ENCODE measurements at regions not wholly inside any gene's neighbourhood (a gene's known extent, or its start where the extent isn't known, plus 50 kb on each side); places are given as distances from the start of the nearest gene placed in this dataset.

- POLR2A ChIA-PET = no interaction called here
- no peak for DNase-seq
- no peak for ATAC-seq (ENCODE audit: low read depth)
Observed at GRCh38 chr11:122259195-122259821, 143.3 kb upstream of the BLID start.

GRCh38 chr11:122258446-122259194 lies 142.6 kb upstream of the BLID start:
- Mint-ChIP-seq H3K27ac (no peak overlapping the region), H3K9me3 (no peaks in the 10 kb centered on the region), H3K4me1 (no peaks in the 10 kb centered on the region), H3K27me3 (peaks cover 4% of the 10 kb centered on the region), H3K36me3 (no peaks in the 10 kb centered on the region), H3K4me3 (no peak overlapping the region)
- ATAC-seq (ENCODE audit: low read depth) = no peak
- POLR2A ChIA-PET = no interaction called here
- no peak for DNase-seq

More at GRCh38 chr11:122259195-122259821, 143.3 kb upstream of the BLID start:
- no peaks in the 10 kb centered on the region for H3K36me3 Mint-ChIP-seq
- H3K27me3 Mint-ChIP-seq = peaks cover 4% of the 10 kb centered on the region
- H3K4me3 Mint-ChIP-seq = no peak overlapping the region
- H3K9me3 Mint-ChIP-seq = no peaks in the 10 kb centered on the region
- H3K4me1 Mint-ChIP-seq = no peaks in the 10 kb centered on the region
- H3K27ac Mint-ChIP-seq = no peak overlapping the region

DNA sequence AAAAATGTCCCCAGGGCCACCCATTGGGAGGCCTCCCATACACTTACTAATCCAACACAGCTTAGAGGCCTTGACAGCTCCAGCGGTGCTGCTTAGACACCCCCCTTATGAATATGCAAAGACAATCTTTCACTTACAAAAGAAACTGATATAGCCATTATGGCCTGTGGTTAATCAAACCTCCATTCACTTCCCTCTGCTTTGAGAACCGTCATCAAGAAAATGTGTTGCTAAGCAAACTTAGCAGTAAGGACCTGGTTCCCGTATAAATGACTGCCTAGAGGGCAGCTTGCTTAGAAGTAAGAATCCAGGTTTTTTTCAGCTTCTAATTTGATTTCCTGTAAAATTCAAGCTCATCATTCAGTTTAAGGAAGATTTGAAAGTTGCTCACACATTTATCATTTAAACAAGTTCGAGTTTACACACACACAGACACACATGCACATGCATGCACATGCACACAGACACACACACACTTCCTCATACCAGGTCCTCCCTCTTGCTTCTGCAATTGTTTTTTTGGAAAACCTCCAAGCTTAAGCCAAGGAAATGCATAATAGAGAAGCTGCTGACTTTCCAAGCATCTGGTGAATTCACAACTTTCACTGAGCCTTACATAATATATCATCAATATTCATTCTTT lies 137.7 kb upstream of the BLID start:
- Mint-ChIP-seq H3K4me3 (no peak overlapping the region), H3K9me3 (no peaks in the 10 kb centered on the region), H3K4me1 (no peaks in the 10 kb centered on the region), H3K27me3 (peaks cover 7% of the 10 kb centered on the region), H3K36me3 (no peaks in the 10 kb centered on the region), H3K27ac (no peak overlapping the region)
- POLR2A ChIA-PET = interaction anchor here (0.7 kb wide), 1 partner anchor 12 kb away, joined by 5 read pairs; no protein-coding TSS in a partner anchor
- ATAC-seq (ENCODE audit: low read depth) = no peak
- no peak for DNase-seq

DNA sequence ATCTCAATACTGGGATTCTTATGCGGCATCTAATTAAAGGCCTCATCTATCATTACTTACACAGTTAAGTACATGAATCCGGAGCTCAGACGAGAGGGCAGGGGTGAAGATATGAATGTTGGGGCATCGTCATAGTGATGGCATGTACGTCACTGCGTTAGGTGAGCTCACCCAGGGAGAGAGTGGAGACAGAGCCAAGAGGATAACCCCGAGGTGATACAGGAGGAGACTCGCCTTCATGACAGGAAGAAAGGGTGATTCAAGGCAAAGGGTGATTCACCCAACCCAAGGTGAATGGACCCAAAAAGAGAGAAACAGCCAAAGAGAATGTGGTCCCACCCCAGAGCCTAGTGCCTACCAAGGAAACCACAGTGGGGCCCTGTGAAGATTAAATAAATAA lies 132.9 kb upstream of the BLID start:
- ATAC-seq (ENCODE audit: low read depth) (no peak), DNase-seq (no peak)
- Mint-ChIP-seq H3K4me3 (no peak overlapping the region), H3K4me1 (no peaks in the 10 kb centered on the region), H3K27me3 (peaks cover 3% of the 10 kb centered on the region), H3K9me3 (no peaks in the 10 kb centered on the region), H3K27ac (no peak overlapping the region), H3K36me3 (no peaks in the 10 kb centered on the region)
- POLR2A ChIA-PET = no interaction called here

- Mint-ChIP-seq H3K9me3 (no peaks in the 10 kb centered on the region), H3K27ac (no peak overlapping the region), H3K4me1 (no peaks in the 10 kb centered on the region), H3K27me3 (no peaks in the 10 kb centered on the region), H3K4me3 (no peak overlapping the region), H3K36me3 (no peaks in the 10 kb centered on the region)
- ATAC-seq (ENCODE audit: low read depth) (no peak), DNase-seq (no peak)
- POLR2A ChIA-PET = no interaction called here
Observed at GRCh38 chr11:122248131-122248530, 132.1 kb upstream of the BLID start.

GRCh38 chr11:122246874-122247273 lies 130.9 kb upstream of the BLID start:
- no peak overlapping the region for H3K4me3 Mint-ChIP-seq
- no peaks in the 10 kb centered on the region for H3K9me3 Mint-ChIP-seq
- no peaks in the 10 kb centered on the region for H3K36me3 Mint-ChIP-seq
- no peaks in the 10 kb centered on the region for H3K27me3 Mint-ChIP-seq
- no peak overlapping the region for H3K27ac Mint-ChIP-seq
- POLR2A ChIA-PET = no interaction called here
- H3K4me1 Mint-ChIP-seq = no peaks in the 10 kb centered on the region
- ATAC-seq (ENCODE audit: low read depth) (no peak), DNase-seq (no peak)

GRCh38 chr11:122242731-122243130 lies 126.7 kb upstream of the BLID start:
- Mint-ChIP-seq H3K9me3 (no peaks in the 10 kb centered on the region), H3K27ac (no peak overlapping the region), H3K36me3 (no peaks in the 10 kb centered on the region), H3K4me1 (no peaks in the 10 kb centered on the region), H3K27me3 (peaks cover 3% of the 10 kb centered on the region), H3K4me3 (no peak overlapping the region)
- DNase-seq (no peak), ATAC-seq (ENCODE audit: low read depth) (no peak)
- POLR2A ChIA-PET = no interaction called here

DNA sequence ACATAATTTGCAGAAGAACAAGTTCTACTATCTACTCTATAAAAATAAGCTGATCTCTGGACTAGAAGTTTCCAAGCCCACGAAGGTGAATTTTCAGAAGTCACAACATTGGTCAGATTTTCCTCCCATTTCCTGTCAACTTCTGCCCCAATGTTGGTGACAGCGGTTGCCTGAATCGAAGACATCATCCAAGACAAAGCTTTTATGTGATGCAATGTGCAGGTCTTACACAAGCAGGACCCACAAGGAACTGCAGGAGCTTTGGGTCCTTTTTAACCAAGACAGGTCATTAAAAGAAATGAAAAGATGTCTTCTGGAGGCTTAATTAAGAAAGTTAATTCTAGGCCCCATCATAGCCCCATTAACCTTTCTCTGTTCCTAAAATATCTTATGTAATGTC lies 125.6 kb upstream of the BLID start:
- ATAC-seq (ENCODE audit: low read depth) = no peak
- Mint-ChIP-seq H3K27me3 (peaks cover 3% of the 10 kb centered on the region), H3K4me1 (no peaks in the 10 kb centered on the region), H3K27ac (no peak overlapping the region), H3K4me3 (no peak overlapping the region), H3K9me3 (no peaks in the 10 kb centered on the region), H3K36me3 (no peaks in the 10 kb centered on the region)
- DNase-seq = no peak
- POLR2A ChIA-PET = no interaction called here

DNA sequence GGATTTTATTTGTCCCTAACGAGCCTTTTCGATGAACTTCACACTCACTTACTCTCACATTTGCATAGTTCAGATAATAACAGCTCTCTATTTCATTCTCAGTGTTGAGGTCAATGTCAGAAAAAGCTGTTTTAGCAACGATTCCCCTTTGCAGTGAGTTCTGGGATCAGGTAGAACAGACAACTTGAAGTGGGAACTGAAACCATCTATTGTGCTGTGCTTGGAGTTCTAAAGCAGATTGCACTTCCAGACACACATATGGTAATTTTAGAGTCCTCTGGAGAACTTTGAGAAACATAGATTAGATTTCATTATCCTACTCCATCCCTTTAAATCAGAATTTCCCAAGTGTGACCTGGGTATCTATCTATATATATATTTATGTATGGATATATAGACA lies 124.6 kb upstream of the BLID start:
- H3K4me1 Mint-ChIP-seq = no peaks in the 10 kb centered on the region
- peaks cover 3% of the 10 kb centered on the region for H3K27me3 Mint-ChIP-seq
- no peak for DNase-seq
- no peak overlapping the region for H3K27ac Mint-ChIP-seq
- POLR2A ChIA-PET = no interaction called here
- no peak for ATAC-seq (ENCODE audit: low read depth)
- no peak overlapping the region for H3K4me3 Mint-ChIP-seq
- H3K9me3 Mint-ChIP-seq = no peaks in the 10 kb centered on the region
- no peaks in the 10 kb centered on the region for H3K36me3 Mint-ChIP-seq

- ATAC-seq (ENCODE audit: low read depth) (no peak), DNase-seq (no peak)
- POLR2A ChIA-PET = no interaction called here
- H3K27ac Mint-ChIP-seq = no peak overlapping the region
- no peaks in the 10 kb centered on the region for H3K9me3 Mint-ChIP-seq
- peaks cover 3% of the 10 kb centered on the region for H3K27me3 Mint-ChIP-seq
- H3K36me3 Mint-ChIP-seq = no peaks in the 10 kb centered on the region
- no peaks in the 10 kb centered on the region for H3K4me1 Mint-ChIP-seq
- no peak overlapping the region for H3K4me3 Mint-ChIP-seq
Observed at GRCh38 chr11:122235615-122236014, 119.6 kb upstream of the BLID start.

GRCh38 chr11:122234780-122235179 lies 118.8 kb upstream of the BLID start:
- H3K27ac Mint-ChIP-seq = no peak overlapping the region
- no peaks in the 10 kb centered on the region for H3K9me3 Mint-ChIP-seq
- no peaks in the 10 kb centered on the region for H3K4me1 Mint-ChIP-seq
- H3K27me3 Mint-ChIP-seq = peaks cover 3% of the 10 kb centered on the region
- POLR2A ChIA-PET = no interaction called here
- DNase-seq (no peak), ATAC-seq (ENCODE audit: low read depth) (no peak)
- no peaks in the 10 kb centered on the region for H3K36me3 Mint-ChIP-seq
- no peak overlapping the region for H3K4me3 Mint-ChIP-seq

- POLR2A ChIA-PET = no interaction called here
- Mint-ChIP-seq H3K36me3 (no peaks in the 10 kb centered on the region), H3K9me3 (no peaks in the 10 kb centered on the region), H3K4me3 (no peak overlapping the region), H3K4me1 (no peaks in the 10 kb centered on the region), H3K27ac (no peak overlapping the region), H3K27me3 (peaks cover 3% of the 10 kb centered on the region)
- DNase-seq (no peak), ATAC-seq (ENCODE audit: low read depth) (no peak)
Observed at GRCh38 chr11:122234257-122234656, 118.2 kb upstream of the BLID start.

DNA sequence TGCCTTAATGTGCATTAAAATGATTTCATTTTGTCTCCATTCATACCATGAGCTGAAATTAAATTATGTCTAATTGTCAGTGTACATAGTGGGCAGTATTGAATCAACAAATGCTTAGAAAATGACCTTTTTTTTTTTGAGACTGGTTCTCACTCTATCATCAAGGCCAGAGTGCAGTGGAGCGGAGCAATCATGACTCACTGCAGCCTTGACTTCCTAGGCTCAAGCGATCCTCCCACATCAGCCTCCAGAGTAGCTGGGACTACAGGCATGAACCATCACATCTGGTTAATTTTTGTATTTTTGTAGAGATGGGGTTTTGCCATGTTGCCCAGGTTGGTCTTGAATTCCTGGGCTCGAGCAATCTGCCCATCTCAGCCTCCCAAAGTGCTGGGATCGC lies 117.0 kb upstream of the BLID start:
- DNase-seq = no peak
- Mint-ChIP-seq H3K9me3 (no peaks in the 10 kb centered on the region), H3K27ac (no peak overlapping the region), H3K27me3 (no peaks in the 10 kb centered on the region), H3K4me3 (no peak overlapping the region), H3K36me3 (no peaks in the 10 kb centered on the region), H3K4me1 (no peaks in the 10 kb centered on the region)
- POLR2A ChIA-PET = no interaction called here
- no peak for ATAC-seq (ENCODE audit: low read depth)

GRCh38 chr11:122230385-122230755 lies 114.4 kb upstream of the BLID start:
- Mint-ChIP-seq H3K36me3 (no peaks in the 10 kb centered on the region), H3K4me3 (no peak overlapping the region), H3K4me1 (no peaks in the 10 kb centered on the region), H3K27ac (no peak overlapping the region), H3K27me3 (no peaks in the 10 kb centered on the region), H3K9me3 (no peaks in the 10 kb centered on the region)
- POLR2A ChIA-PET = no interaction called here
- DNase-seq (no peak), ATAC-seq (ENCODE audit: low read depth) (no peak)
